Activated CD8-positive, alpha-beta T cell treated with anti-CD3 and anti-CD28 coated beads for 36 hours (primary cell): ENCODE measurements at regions not wholly inside any gene's neighbourhood (a gene's known extent, or its start where the extent isn't known, plus 50 kb on each side); places are given as distances from the start of the nearest gene placed in this dataset.

ENCODE experiments used
- ATAC-seq: fragments of 200-7000 bp; cut with Tn5 transposase; one replicate; pipeline ENCODE4 v1.10.0; 2021; ENCODE audit warnings: mild to moderate bottlenecking, moderate library complexity
- CTCF ChIA-PET: fragments of 350-600 bp; sonication (Branson Sonifier 250); formaldehyde crosslinking; loops from one replicate; lab custom pipeline; 2021; ENCODE audit warnings: antibody characterized with exemption; lab: Charles Lee
- POLR2A ChIA-PET: fragments of 350-600 bp; sonication (Branson Sonifier 250); formaldehyde crosslinking; loops from one replicate; lab custom pipeline; 2021; ENCODE audit warnings: antibody characterized with exemption; lab: Charles Lee
- DNase-seq: peaks from one replicate; pipeline ENCODE4 v3.0.0-alpha.2; 2020
- H3K27ac Mint-ChIP-seq: one replicate; pipeline ENCODE4 v1.8.0; 2021; ENCODE audit warnings: mild to moderate bottlenecking, mixed read lengths
- H3K27me3 Mint-ChIP-seq: one replicate; pipeline ENCODE4 v1.8.0; 2021; ENCODE audit warnings: mixed read lengths
- H3K36me3 Mint-ChIP-seq: one replicate; pipeline ENCODE4 v1.8.0; 2021; ENCODE audit warnings: low read depth, mixed read lengths
- H3K4me1 Mint-ChIP-seq: one replicate; pipeline ENCODE4 v1.8.0; 2021; ENCODE audit warnings: low read depth, mixed read lengths
- H3K4me3 Mint-ChIP-seq: one replicate; pipeline ENCODE4 v1.8.0; 2021; ENCODE audit warnings: mild to moderate bottlenecking, moderate library complexity, mixed read lengths
- H3K9me3 Mint-ChIP-seq: one replicate; pipeline ENCODE4 v1.8.0; 2021; ENCODE audit warnings: mixed read lengths
- CTCF ChIP-seq: fragments of 200-600 bp; IDR thresholded peaks from one replicate; pipeline ENCODE4 v1.8.0; 2022; ENCODE audit warnings: antibody characterized with exemption, mild to moderate bottlenecking
- intact Hi-C: fragments of 100-400 bp; cut with micrococcal nuclease; formaldehyde crosslinking; loops from one replicate; pipeline ENCODE4 v1.10.0; 2022

DNA sequence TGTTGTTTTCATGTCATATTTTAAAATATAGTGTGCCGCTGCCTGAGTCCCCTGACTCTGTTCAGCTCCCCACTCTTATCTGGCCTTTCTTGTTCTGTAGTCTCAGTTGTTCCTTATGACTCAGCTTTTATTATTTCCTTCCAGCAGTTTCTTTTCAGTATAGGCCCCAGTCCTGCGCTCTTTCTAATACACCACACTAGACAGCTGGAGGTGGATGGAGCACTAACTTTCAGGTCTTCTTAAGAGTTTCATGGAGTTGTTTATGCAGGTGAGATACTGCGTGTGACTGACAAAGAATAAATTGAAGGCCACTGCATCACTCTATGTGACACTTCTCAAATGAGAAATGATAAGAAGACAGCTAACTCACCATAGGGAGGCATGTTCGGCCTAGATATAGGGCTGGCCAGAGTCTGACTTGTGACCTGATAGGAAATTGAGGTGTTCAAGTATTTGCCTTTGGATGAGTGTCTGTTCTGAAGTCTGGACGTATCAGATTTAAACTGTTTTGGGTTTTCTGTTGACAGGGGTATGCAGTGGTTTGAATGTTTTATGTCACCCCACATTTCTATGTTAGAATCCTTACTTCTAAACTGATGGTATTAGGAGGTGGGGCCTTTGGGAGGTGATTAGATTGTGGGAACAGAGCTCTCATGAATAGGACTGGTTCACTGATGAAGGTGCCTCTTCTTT lies 60.8 kb upstream of the CLMN start:
- H3K4me1 Mint-ChIP-seq, result no peaks in the 10 kb centered on the region
- DNase-seq (no peak), ATAC-seq (no peak)
- intact Hi-C loops, result no loop called here
- TF ChIP-seq CTCF, result no peak
- H3K9me3 Mint-ChIP-seq, result peaks cover 11% of the 10 kb centered on the region
- H3K36me3 Mint-ChIP-seq, result no peaks in the 10 kb centered on the region
- ChIA-PET CTCF (interaction anchor here (1.6 kb wide), 1 partner anchor 19 kb away, joined by 4 read pairs; no protein-coding TSS in a partner anchor), POLR2A (no interaction called here)
- no peak overlapping the region for H3K27ac Mint-ChIP-seq
- peaks cover 16% of the 10 kb centered on the region for H3K27me3 Mint-ChIP-seq
- H3K4me3 Mint-ChIP-seq, result no peak overlapping the region

DNA sequence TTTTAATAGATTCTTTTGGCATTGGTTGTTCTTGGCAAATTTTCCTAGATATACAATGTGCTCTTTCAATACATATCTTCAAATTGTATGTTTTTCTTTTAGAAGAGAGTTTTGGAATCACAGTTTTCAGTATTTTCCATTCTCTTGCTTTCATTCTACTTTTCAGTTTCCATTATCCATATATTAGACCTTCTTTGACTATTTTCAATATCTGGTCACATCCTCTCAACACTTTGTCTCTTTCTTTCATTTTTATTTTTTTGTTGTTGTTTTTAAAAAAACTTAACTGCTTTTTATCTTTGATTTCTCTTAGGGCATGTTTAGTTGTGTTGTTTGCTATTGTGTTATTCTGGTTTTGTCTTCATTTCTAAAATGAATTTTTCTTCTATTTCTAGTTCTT lies 59.9 kb upstream of the CLMN start:
- POLR2A ChIA-PET, result no interaction called here
- H3K9me3 Mint-ChIP-seq, result peaks cover 11% of the 10 kb centered on the region
- H3K36me3 Mint-ChIP-seq, result no peaks in the 10 kb centered on the region
- H3K27me3 Mint-ChIP-seq, result peaks cover 15% of the 10 kb centered on the region
- no peak for ATAC-seq
- TF ChIP-seq CTCF, result no peak
- no peaks in the 10 kb centered on the region for H3K4me1 Mint-ChIP-seq
- intact Hi-C loops, result no loop called here
- CTCF ChIA-PET, result interaction anchor here (1.6 kb wide), 1 partner anchor 18 kb away, joined by 4 read pairs; no protein-coding TSS in a partner anchor
- H3K27ac Mint-ChIP-seq, result no peak overlapping the region
- no peak overlapping the region for H3K4me3 Mint-ChIP-seq
- no peak for DNase-seq

DNA sequence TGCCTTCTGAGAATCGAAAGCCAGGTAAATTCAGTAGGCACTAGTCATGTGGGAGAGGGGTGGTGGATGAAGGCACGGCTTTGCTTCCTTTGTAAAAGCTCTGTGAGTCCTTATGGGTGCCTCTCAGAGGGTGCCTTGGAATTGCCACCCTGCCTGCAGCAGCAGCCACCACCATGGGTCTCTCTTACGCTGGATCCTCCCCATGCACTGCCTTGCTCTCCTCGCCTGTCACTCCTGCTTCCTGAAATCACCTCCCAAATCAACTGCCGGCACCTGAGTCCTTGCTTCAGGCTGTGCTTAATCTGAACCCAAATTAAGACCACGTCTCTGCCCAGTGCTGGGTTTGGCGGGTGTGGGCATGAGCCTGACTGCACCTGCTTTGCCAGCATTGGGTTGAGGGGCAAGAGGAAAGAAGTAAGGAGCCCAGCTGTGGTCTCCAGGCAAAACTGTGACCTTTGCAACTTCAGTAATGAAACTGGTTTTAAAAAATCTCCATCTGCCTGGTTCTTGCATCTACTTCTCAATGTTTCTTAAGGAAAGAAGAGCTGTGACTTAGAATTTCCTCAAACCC lies 55.9 kb upstream of the CLMN start:
- intact Hi-C loops, result no loop called here
- TF ChIP-seq CTCF, result no peak

DNA sequence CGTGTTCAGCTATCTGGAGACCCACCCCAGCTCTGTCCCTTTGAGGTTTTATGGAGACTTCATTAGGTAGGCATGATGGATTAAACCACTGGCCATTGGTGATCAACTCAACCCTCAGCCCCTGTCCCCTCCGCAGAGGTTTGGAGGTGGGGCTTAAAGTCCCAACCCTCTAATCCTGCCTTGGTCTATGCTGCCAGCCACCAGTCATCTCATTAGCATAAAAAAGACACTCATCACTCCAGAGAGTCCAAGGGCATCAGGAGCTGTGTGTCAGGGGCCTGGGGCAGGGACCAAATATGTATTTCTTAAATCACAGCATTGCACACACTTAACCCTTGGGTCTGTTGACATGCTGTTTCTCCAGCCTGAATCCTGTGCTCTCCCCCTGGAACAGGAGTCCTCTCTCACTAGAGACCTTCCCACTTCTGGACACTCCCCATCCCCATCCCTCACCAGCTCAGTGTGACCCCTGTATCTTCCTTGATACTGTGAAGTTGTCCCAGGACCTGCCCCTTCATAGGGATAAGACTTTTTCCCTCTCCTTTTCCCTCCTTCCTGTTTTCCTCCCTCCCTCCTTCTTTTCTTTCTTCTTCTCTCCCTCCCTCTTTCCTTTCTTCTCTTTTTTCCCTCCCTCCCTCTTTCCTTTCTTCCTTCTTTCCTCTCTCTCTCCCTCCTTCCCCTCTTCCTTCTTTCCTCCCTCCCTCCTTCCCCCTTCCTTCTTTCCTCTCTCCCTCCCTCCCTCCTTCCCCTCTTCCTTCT lies 54.7 kb upstream of the CLMN start:
- H3K27ac Mint-ChIP-seq, result no peak overlapping the region
- ATAC-seq (no peak), DNase-seq (no peak)
- H3K27me3 Mint-ChIP-seq, result peaks cover 22% of the 10 kb centered on the region
- intact Hi-C loops, result no loop called here
- CTCF ChIA-PET, result no interaction called here
- POLR2A ChIA-PET, result no interaction called here
- TF ChIP-seq CTCF, result no peak
- H3K36me3 Mint-ChIP-seq, result no peaks in the 10 kb centered on the region
- peaks cover under 1% of the 10 kb centered on the region for H3K9me3 Mint-ChIP-seq
- H3K4me3 Mint-ChIP-seq, result no peak overlapping the region
- no peaks in the 10 kb centered on the region for H3K4me1 Mint-ChIP-seq

More for the DNA sequence above, 55.9 kb upstream of the CLMN start:
- Mint-ChIP-seq H3K4me3 (no peak overlapping the region), H3K9me3 (peaks cover 8% of the 10 kb centered on the region), H3K27ac (no peak overlapping the region), H3K27me3 (peaks cover 21% of the 10 kb centered on the region), H3K4me1 (no peaks in the 10 kb centered on the region), H3K36me3 (no peaks in the 10 kb centered on the region)
- ChIA-PET POLR2A (no interaction called here), CTCF (interaction anchor here (1.1 kb wide), 1 partner anchor 14 kb away, joined by 6 read pairs; no protein-coding TSS in a partner anchor)
- DNase-seq (no peak), ATAC-seq (no peak)
